ENCODE measurements at regions not wholly inside any gene's neighbourhood (a gene's known extent, or its start where the extent isn't known, plus 50 kb on each side); places are given as distances from the start of the nearest gene placed in this dataset.
A peak's percentile ranks its signal among the peaks of the same experiment; 100 is the strongest.

DNA sequence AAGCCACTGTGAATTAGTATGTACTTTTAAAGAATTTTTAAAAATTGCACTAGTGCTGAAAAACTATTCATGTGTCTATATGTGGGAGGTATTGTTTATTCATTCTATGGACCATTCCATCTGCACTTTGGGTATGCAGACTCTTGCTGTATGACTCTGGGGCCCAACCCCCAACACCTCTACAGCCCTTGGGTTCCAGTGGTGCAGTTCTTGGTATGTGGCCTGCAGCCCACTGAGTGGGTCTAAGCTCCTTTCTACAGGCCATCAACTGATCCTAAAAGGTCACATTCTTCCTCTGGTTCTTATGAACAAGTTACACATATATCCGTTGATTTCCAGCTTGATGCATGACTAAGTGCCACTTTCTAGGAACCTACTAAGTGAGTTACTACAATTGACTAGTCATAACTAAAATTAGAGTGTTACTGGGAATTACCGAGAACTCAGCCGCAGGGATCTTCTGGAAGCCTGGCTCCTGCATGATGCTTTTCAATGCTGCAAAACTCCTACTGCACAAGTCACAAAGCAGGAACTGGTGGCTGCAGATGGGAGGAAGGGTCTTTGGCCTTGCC, 62.4 kb upstream of the MED13L start:
- Histone ChIP-seq H3K18ac (ENCODE audit: low read depth, low read length) (no peak overlapping the region), H3K79me1 (ENCODE audit: low read depth in 1 of 2, low read length in 2 of 2) (no peaks in the 10 kb centered on the region), H3K27me3 (ENCODE audit: control insufficient read depth, insufficient read depth, low read length) (no peaks in the 10 kb centered on the region), H3K9me1 (ENCODE audit: insufficient read depth, low read length) (peaks cover 8% of the 10 kb centered on the region; the same call in 1 of the 2 replicates), H3K4me3 (ENCODE audit: insufficient read depth, low read depth, low read length) (no peak overlapping the region), H2AFZ (replicated peaks; ENCODE audit: low read length, poor library complexity) (no peak overlapping the region), H3K4ac (ENCODE audit: low read depth, low read length) (no peak overlapping the region), H3K56ac (ENCODE audit: extremely low read depth, insufficient read depth, low read length) (no peak overlapping the region), H2BK15ac (ENCODE audit: low read depth, low read length) (no peak overlapping the region), H2AK5ac (ENCODE audit: low read depth, low read length) (no peak overlapping the region; the same call in 1 of the 2 replicates), H4K91ac (ENCODE audit: insufficient read depth, low read depth, low read length) (no peak overlapping the region), H3K14ac (replicated peaks; ENCODE audit: low read depth, low read length) (peak overlapping the region; percentile 29; the same call in 1 of the 2 replicates), H3K27ac (ENCODE audit: insufficient read depth, low read length) (no peak overlapping the region), H3K9me3 (ENCODE audit: control insufficient read depth, insufficient read depth, low read length) (peaks cover 5% of the 10 kb centered on the region; the same call in 1 of the 2 replicates), H3K9ac (ENCODE audit: low read depth, low read length) (no peak overlapping the region), H2BK120ac (ENCODE audit: low read depth, low read length) (no peak overlapping the region), H3K4me1 (ENCODE audit: control insufficient read depth, insufficient read depth, low read length) (peaks cover 8% of the 10 kb centered on the region), H4K8ac (ENCODE audit: low read depth in 2 of 2, low read length in 2 of 2) (no peak overlapping the region), H2BK20ac (ENCODE audit: low read depth, low read length) (no peak overlapping the region), H3K23ac (ENCODE audit: low read depth, low read length) (no peak overlapping the region), H2BK5ac (ENCODE audit: low read depth, low read length, poor library complexity, severe bottlenecking) (no peak overlapping the region), H4K5ac (ENCODE audit: low read depth, low read length) (no peak overlapping the region), H3K36me3 (ENCODE audit: control insufficient read depth, insufficient read depth, low read length) (no peaks in the 10 kb centered on the region), H2AK9ac (replicated peaks; ENCODE audit: low read depth, low read length, poor library complexity) (no peak overlapping the region), H4K20me1 (ENCODE audit: insufficient read depth, low read length) (no peaks in the 10 kb centered on the region), H3K4me2 (ENCODE audit: low read depth, low read length) (no peak overlapping the region)
- no peak for TF ChIP-seq NFE2L2 (IDR thresholded peaks at IDR 0.05; ENCODE audit: low read depth, low read length)
- no peak for TF ChIP-seq MXI1 (IDR thresholded peaks at IDR 0.05; ENCODE audit: borderline replicate concordance, low read depth, low read length)
- no peak for TF ChIP-seq MAZ (IDR thresholded peaks at IDR 0.05; ENCODE audit: borderline replicate concordance, low read depth, low read length)
- TF ChIP-seq, protein P1, sequence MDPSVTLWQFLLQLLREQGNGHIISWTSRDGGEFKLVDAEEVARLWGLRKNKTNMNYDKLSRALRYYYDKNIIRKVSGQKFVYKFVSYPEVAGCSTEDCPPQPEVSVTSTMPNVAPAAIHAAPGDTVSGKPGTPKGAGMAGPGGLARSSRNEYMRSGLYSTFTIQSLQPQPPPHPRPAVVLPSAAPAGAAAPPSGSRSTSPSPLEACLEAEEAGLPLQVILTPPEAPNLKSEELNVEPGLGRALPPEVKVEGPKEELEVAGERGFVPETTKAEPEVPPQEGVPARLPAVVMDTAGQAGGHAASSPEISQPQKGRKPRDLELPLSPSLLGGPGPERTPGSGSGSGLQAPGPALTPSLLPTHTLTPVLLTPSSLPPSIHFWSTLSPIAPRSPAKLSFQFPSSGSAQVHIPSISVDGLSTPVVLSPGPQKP (IDR thresholded peaks at IDR 0.05; ENCODE audit: borderline replicate concordance, low read depth, low read length): no peak
- no peak for TF ChIP-seq SMC3 (IDR thresholded peaks at IDR 0.05; ENCODE audit: low read depth, low read length)
- no peak for TF ChIP-seq MAFK (IDR thresholded peaks at IDR 0.05; ENCODE audit: low read depth, low read length)
- TF ChIP-seq POLR2A (IDR thresholded peaks at IDR 0.05; ENCODE audit: low read depth, low read length): no peak
- no peak for TF ChIP-seq CEBPB (IDR thresholded peaks at IDR 0.05; ENCODE audit: low read depth, low read length)
- TF ChIP-seq, protein P2, sequence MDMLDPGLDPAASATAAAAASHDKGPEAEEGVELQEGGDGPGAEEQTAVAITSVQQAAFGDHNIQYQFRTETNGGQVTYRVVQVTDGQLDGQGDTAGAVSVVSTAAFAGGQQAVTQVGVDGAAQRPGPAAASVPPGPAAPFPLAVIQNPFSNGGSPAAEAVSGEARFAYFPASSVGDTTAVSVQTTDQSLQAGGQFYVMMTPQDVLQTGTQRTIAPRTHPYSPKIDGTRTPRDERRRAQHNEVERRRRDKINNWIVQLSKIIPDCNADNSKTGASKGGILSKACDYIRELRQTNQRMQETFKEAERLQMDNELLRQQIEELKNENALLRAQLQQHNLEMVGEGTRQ (IDR thresholded peaks at IDR 0.05; ENCODE audit: low read depth, low read length): no peak
- no peak for TF ChIP-seq RFX5 (IDR thresholded peaks at IDR 0.05; ENCODE audit: low read depth, low read length)
- no peak for TF ChIP-seq CTCF (conservative IDR thresholded peaks at IDR 0.05; ENCODE audit: low read depth, low read length)
- TF ChIP-seq BHLHE40 (IDR thresholded peaks at IDR 0.05; ENCODE audit: low read depth, low read length): no peak
- TF ChIP-seq CHD1 (IDR thresholded peaks at IDR 0.05; ENCODE audit: low read depth, low read length): no peak
- no peak for TF ChIP-seq RCOR1 (IDR thresholded peaks at IDR 0.05; ENCODE audit: insufficient replicate concordance, low read length)
- TF ChIP-seq RAD21 (IDR thresholded peaks at IDR 0.05; ENCODE audit: low read length): no peak
- BruUV-seq (replicated peaks): no TSS peak
- no CpG with 5 or more reads among the region's 3 CpGs for WGBS, 2 experiments (ENCODE audit: extremely low coverage in 2 of 2, insufficient read length in 1 of 2)
- intact Hi-C loops (cut with micrococcal nuclease): no loop called here
- ChIA-PET POLR2A (ENCODE audit: unreplicated experiment) (no interaction called here), CTCF (no interaction called here)
- in situ Hi-C loops (cut with MboI; ENCODE audit: low sequenced_read_pairs): no loop called here
- dilution Hi-C loops (cut with HindIII; ENCODE audit: low sequenced_read_pairs, unreplicated experiment): no loop called here
- ATAC-seq (ENCODE audit: low read depth) (no peak; the same call in 1 of the 2 replicates), DNase-seq (peak; percentile 56)

Measured in IMR-90 (cell line).